HepG2 (cell line): ENCODE measurements at regions not wholly inside any gene's neighbourhood (a gene's known extent, or its start where the extent isn't known, plus 50 kb on each side); places are given as distances from the start of the nearest gene placed in this dataset.

Experiments used
- ATAC-seq: fragments of 200-7000 bp; cut with Tn5 transposase; 3 replicates; pipeline ENCODE4 v1.9.1; 2020; ENCODE audit warnings: mild to moderate bottlenecking, moderate library complexity
- BruUV-seq: library from RNA; stranded (reverse); fragments of 400-500 nt; replicated peaks from 2 replicates; lab custom pipeline; 2021; lab: Mats Ljungman, UMichigan
- CTCF ChIA-PET: fragments of 300-600 bp; formaldehyde crosslinking; extraction: SDS; loops from one replicate; lab custom pipeline; 2021; ENCODE audit warnings: low total read pairs, inconsistent platforms, low intra/inter-chr PET ratio; lab: Yijun Ruan, JAX
- POLR2A ChIA-PET: fragments of 350-600 bp; sonication (Branson Sonifier 250); formaldehyde crosslinking; loops from one replicate; lab custom pipeline; 2020; ENCODE audit warnings: antibody characterized with exemption, inconsistent platforms; lab: Yijun Ruan, JAX
- DNase-seq: peaks from one replicate; pipeline ENCODE4 v3.0.0-alpha.2; 2015; ENCODE audit warnings: low spot score
- FAIRE-seq: peaks from 3 replicates; lab custom pipeline; 2011; peaks lifted over from hg19 to GRCh38; lab: Jason Lieb, UNC
- H2AFZ ChIP-seq: one replicate; pipeline ENCODE4 v1.6.1; 2011; ENCODE audit warnings: low read length, inconsistent platforms
- H3K27ac ChIP-seq: fragments of 300-600 bp; 3 replicates; pipeline ENCODE4 v1.8.0; 2011; ENCODE audit warnings: mixed run types, mild to moderate bottlenecking, mixed read lengths, low read length, inconsistent platforms; ENCODE audit not compliant: insufficient read depth; ENCODE audit errors: extremely low read length
- H3K27me3 ChIP-seq, 2 experiments: fragments of 200-600 bp in 1 of 2; 2 replicates in 1 of 2; 3 replicates in 1 of 2; pipeline versions ENCODE4 v1.6.0 to v1.8.0; 2011; ENCODE audit warnings: low read length in 2 of 2, mild to moderate bottlenecking in 2 of 2, moderate library complexity in 2 of 2, inconsistent platforms in 1 of 2; ENCODE audit not compliant: insufficient read depth in 2 of 2, control insufficient read depth in 1 of 2
- H3K36me3 ChIP-seq, 2 experiments: fragments of 200-600 bp in 1 of 2; replicated peaks in 1 of 2; 2 replicates in 1 of 2; 3 replicates in 1 of 2; pipeline versions ENCODE4 v1.5.1 to v1.8.0; 2011; ENCODE audit warnings: low read length in 2 of 2, inconsistent platforms in 1 of 2; ENCODE audit not compliant: insufficient read depth in 2 of 2, control insufficient read depth in 1 of 2
- H3K4me1 ChIP-seq: 2 replicates; pipeline ENCODE4 v1.5.1; 2012; ENCODE audit warnings: low read length, inconsistent platforms; ENCODE audit not compliant: insufficient read depth
- H3K4me2 ChIP-seq: 2 replicates; pipeline ENCODE4 v1.6.0; 2011; ENCODE audit warnings: low read depth, low read length, inconsistent platforms
- H3K4me3 ChIP-seq, 3 experiments: fragments of 200-600 bp in 1 of 3; sonication (generic), shearing (Covaris generic) in 1 of 3; replicated peaks in 1 of 3; 2 replicates each; pipeline ENCODE4 v1.5.1; 2011 to 2016; ENCODE audit warnings: low read length in 3 of 3, inconsistent platforms in 2 of 3, low read depth in 2 of 3, mild to moderate bottlenecking in 2 of 3, control low read depth in 1 of 3, mixed read lengths in 1 of 3; ENCODE audit not compliant: insufficient read depth in 1 of 3
- H3K79me2 ChIP-seq: one replicate; pipeline ENCODE4 v1.6.1; 2011; ENCODE audit warnings: low read length, inconsistent platforms; ENCODE audit not compliant: insufficient read depth
- H3K9ac ChIP-seq: 2 replicates; pipeline ENCODE4 v1.6.0; 2011; ENCODE audit warnings: mild to moderate bottlenecking, low read depth, low read length, inconsistent platforms; ENCODE audit not compliant: insufficient read depth
- H3K9me3 ChIP-seq: 2 replicates; pipeline ENCODE4 v1.5.1; 2012; ENCODE audit warnings: mild to moderate bottlenecking, low read length
- H4K20me1 ChIP-seq: 2 replicates; pipeline ENCODE4 v1.6.0; 2011; ENCODE audit warnings: inconsistent platforms, mild to moderate bottlenecking, low read length, moderate library complexity; ENCODE audit not compliant: insufficient read depth
- CEBPG ChIP-seq: IDR thresholded peaks from 2 replicates; pipeline ENCODE4 v1.6.1; 2016
- E2F5 ChIP-seq: sonication (generic); formaldehyde crosslinking; conservative IDR thresholded peaks from 2 replicates; pipeline ENCODE4 v1.4.0; 2020; ENCODE audit warnings: missing genetic modification reagents
- NCOA1 ChIP-seq: sonication (generic); formaldehyde crosslinking; IDR thresholded peaks from 2 replicates; pipeline ENCODE4 v1.9.0; 2021; ENCODE audit warnings: missing genetic modification reagents
- NPAS2 ChIP-seq: sonication (generic); formaldehyde crosslinking; IDR thresholded peaks from 2 replicates; pipeline ENCODE4 v1.8.0; 2022; ENCODE audit warnings: mild to moderate bottlenecking, missing genetic modification reagents, borderline replicate concordance
- PHB2 ChIP-seq: fragments of 450-650 bp; IDR thresholded peaks from 2 replicates; pipeline ENCODE4 v1.6.1; 2018; ENCODE audit not compliant: partially characterized antibody
- RBFOX2 ChIP-seq: fragments of 200-400 bp; formaldehyde crosslinking; IDR thresholded peaks from 2 replicates; pipeline ENCODE4 v1.6.1; 2017; ENCODE audit warnings: low read depth, mild to moderate bottlenecking, low read length
- SIX1 ChIP-seq: sonication (generic); formaldehyde crosslinking; IDR thresholded peaks from 2 replicates; pipeline ENCODE4 v1.4.0; 2020; ENCODE audit warnings: missing genetic modification reagents, borderline replicate concordance
- TRIM24 ChIP-seq: sonication (generic); formaldehyde crosslinking; IDR thresholded peaks from 2 replicates; pipeline ENCODE4 v1.8.0; 2022; ENCODE audit warnings: mild to moderate bottlenecking, missing genetic modification reagents
- YEATS2 ChIP-seq: sonication (generic); formaldehyde crosslinking; IDR thresholded peaks from 2 replicates; pipeline ENCODE4 v1.4.0; 2020; ENCODE audit warnings: missing genetic modification reagents, borderline replicate concordance
- ZNF280B ChIP-seq: sonication (generic); formaldehyde crosslinking; IDR thresholded peaks from 2 replicates; pipeline ENCODE4 v1.5.0; 2020; ENCODE audit warnings: missing genetic modification reagents, mild to moderate bottlenecking, borderline replicate concordance
- ZNF460 ChIP-seq: sonication (generic); formaldehyde crosslinking; IDR thresholded peaks from 2 replicates; pipeline ENCODE4 v1.5.1; 2020; ENCODE audit warnings: missing genetic modification reagents, mild to moderate bottlenecking, borderline replicate concordance
- ZNF781 ChIP-seq: sonication (generic); formaldehyde crosslinking; IDR thresholded peaks from 2 replicates; pipeline ENCODE4 v1.5.1; 2020; ENCODE audit warnings: borderline replicate concordance, mild to moderate bottlenecking, missing genetic modification reagents; ENCODE audit errors: not compliant biosample characterization
- ZZZ3 ChIP-seq: sonication (generic); formaldehyde crosslinking; IDR thresholded peaks from 2 replicates; pipeline ENCODE4 v1.4.0; 2020; ENCODE audit warnings: missing genetic modification reagents, mild to moderate bottlenecking, borderline replicate concordance
- WGBS: methylation state at CpG from one replicate; pipeline ENCODE4 v1.1.6; 2017; ENCODE audit warnings: low lambda C conversion rate; 5-methylcytosine and 5-hydroxymethylcytosine counted together
- in situ Hi-C: cut with HindIII; loops from 2 replicates; pipeline ENCODE4 v1.10.0; 2017; ENCODE audit warnings: low pct_unique_long_range_greater_than_20kb; ENCODE audit not compliant: extremely low pct_ligation_motif_present
- intact Hi-C: fragments of 100-400 bp; cut with micrococcal nuclease; formaldehyde crosslinking; loops from one replicate; pipeline ENCODE4 v1.10.0; 2022; ENCODE audit not compliant: unreplicated experiment
- TF ChIP-seq, protein P1 (sequence below): sonication (generic); formaldehyde crosslinking; IDR thresholded peaks from 2 replicates; pipeline ENCODE4 v1.4.0; 2020; ENCODE audit warnings: missing genetic modification reagents
- TF ChIP-seq, protein P2 (sequence below): sonication (generic); formaldehyde crosslinking; IDR thresholded peaks from 2 replicates; pipeline ENCODE4 v1.5.0; 2020; ENCODE audit warnings: missing genetic modification reagents

GRCh38 chr14:84671776-84672175 lies 858.2 kb upstream of the FLRT2 start:
- no peaks in the 10 kb centered on the region for H3K27me3 ChIP-seq
- no peaks in the 10 kb centered on the region for H4K20me1 ChIP-seq
- no peak overlapping the region for H3K27ac ChIP-seq
- peaks cover 75% of the 10 kb centered on the region for H3K9me3 ChIP-seq
- intact Hi-C loops (no loop called here), in situ Hi-C loops (no loop called here)
- DNase-seq (no peak), ATAC-seq (no peak), FAIRE-seq (no peak)
- WGBS: 1% methylated on average over 3 of the region's 3 CpGs
- BruUV-seq: no TSS peak
- ChIA-PET POLR2A (no interaction called here), CTCF (no interaction called here)
- no peak overlapping the region for H3K4me3 ChIP-seq
- no peaks in the 10 kb centered on the region for H3K36me3 ChIP-seq
- H3K9ac ChIP-seq: no peak overlapping the region
- no peak overlapping the region for H3K4me2 ChIP-seq
- no peaks in the 10 kb centered on the region for H3K4me1 ChIP-seq
- H2AFZ ChIP-seq: no peak overlapping the region
- H3K79me2 ChIP-seq: no peaks in the 10 kb centered on the region
- TF ChIP-seq ZZZ3 (CRISPR knock-in tag): no peak
- no peak for TF ChIP-seq E2F5
- TF ChIP-seq ZNF460 (CRISPR knock-in tag): no peak
- TF ChIP-seq ZNF280B (CRISPR knock-in tag): no peak
- TF ChIP-seq TRIM24 (CRISPR knock-in tag): no peak
- no peak for TF ChIP-seq CEBPG
- TF ChIP-seq NPAS2: no peak
- no peak for TF ChIP-seq RBFOX2
- TF ChIP-seq, protein P1, sequence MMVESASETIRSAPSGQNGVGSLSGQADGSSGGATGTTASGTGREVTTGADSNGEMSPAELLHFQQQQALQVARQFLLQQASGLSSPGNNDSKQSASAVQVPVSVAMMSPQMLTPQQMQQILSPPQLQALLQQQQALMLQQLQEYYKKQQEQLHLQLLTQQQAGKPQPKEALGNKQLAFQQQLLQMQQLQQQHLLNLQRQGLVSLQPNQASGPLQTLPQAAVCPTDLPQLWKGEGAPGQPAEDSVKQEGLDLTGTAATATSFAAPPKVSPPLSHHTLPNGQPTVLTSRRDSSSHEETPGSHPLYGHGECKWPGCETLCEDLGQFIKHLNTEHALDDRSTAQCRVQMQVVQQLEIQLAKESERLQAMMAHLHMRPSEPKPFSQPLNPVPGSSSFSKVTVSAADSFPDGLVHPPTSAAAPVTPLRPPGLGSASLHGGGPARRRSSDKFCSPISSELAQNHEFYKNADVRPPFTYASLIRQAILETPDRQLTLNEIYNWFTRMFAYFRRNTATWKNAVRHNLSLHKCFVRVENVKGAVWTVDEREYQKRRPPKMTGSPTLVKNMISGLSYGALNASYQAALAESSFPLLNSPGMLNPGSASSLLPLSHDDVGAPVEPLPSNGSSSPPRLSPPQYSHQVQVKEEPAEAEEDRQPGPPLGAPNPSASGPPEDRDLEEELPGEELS: no peak
- TF ChIP-seq, protein P2, sequence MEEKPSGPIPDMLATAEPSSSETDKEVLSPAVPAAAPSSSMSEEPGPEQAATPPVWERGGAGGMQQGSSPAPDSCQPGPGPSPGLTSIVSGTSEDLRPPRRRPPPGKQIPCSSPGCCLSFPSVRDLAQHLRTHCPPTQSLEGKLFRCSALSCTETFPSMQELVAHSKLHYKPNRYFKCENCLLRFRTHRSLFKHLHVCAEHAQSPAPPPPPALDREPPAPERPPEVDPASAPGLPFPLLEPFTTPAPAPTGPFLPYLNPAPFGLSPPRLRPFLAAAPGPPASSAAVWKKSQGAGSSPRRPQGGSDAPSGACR (CRISPR knock-in tag): no peak
- TF ChIP-seq YEATS2: no peak
- no peak for TF ChIP-seq SIX1
- TF ChIP-seq ZNF781: no peak
- TF ChIP-seq PHB2: no peak
- TF ChIP-seq NCOA1: no peak
